Upper lobe of left lung (tissue), 6 donors: ENCODE measurements at regions not wholly inside any gene's neighbourhood (a gene's known extent, or its start where the extent isn't known, plus 50 kb on each side); places are given as distances from the start of the nearest gene placed in this dataset.

Experiments
- ATAC-seq, 2 donors: fragments of 200-7000 bp; cut with Tn5 transposase; one replicate each; pipeline ENCODE4 v1.9.1; 2022; ENCODE audit warnings: mild to moderate bottlenecking in 2 of 2, moderate library complexity in 2 of 2; ENCODE audit not compliant: low FRiP score in 2 of 2
- DNase-seq, 2 donors: peaks; one replicate each; pipeline ENCODE4 v3.0.0-alpha.2; 2019 to 2020
- H3K27ac ChIP-seq, 4 donors: fragments of 200-600 bp; sonication (generic); one replicate each; pipeline ENCODE4 v1.5.1; 2016 to 2019
- H3K27me3 ChIP-seq, 4 donors: fragments of 200-600 bp; sonication (generic); one replicate each; pipeline ENCODE4 v1.5.1; 2017 to 2019
- H3K36me3 ChIP-seq, 4 donors: fragments of 200-600 bp; sonication (generic); one replicate each; pipeline ENCODE4 v1.5.1; 2016 to 2019
- H3K4me1 ChIP-seq, 4 donors: fragments of 200-600 bp; sonication (generic); one replicate each; pipeline ENCODE4 v1.5.1; 2018 to 2019
- H3K4me3 ChIP-seq, 4 donors: fragments of 200-600 bp; sonication (generic); one replicate each; pipeline ENCODE4 v1.5.1; 2017 to 2019; ENCODE audit warnings: mild to moderate bottlenecking in 2 of 4, moderate library complexity in 1 of 4
- H3K9me3 ChIP-seq, 4 donors: fragments of 200-600 bp; sonication (generic); one replicate each; pipeline ENCODE4 v1.5.1; 2018 to 2019
- EP300 ChIP-seq, 4 donors: sonication (generic); formaldehyde crosslinking; IDR thresholded peaks; one replicate each; pipeline ENCODE4 v1.5.1; 2017; ENCODE audit warnings: antibody characterized with exemption in 4 of 4, control low read depth in 2 of 4
- POLR2A ChIP-seq, 4 donors: fragments of 450-650 bp; IDR thresholded peaks; one replicate each; pipeline ENCODE4 v1.5.1; 2016 to 2017; ENCODE audit warnings: antibody characterized with exemption in 4 of 4, mild to moderate bottlenecking in 2 of 4
- POLR2AphosphoS5 ChIP-seq, 2 donors: sonication (generic); formaldehyde crosslinking; IDR thresholded peaks; one replicate each; pipeline ENCODE4 v1.5.1; 2017; ENCODE audit warnings: antibody characterized with exemption in 2 of 2
- WGBS, 2 donors: methylation state at CpG; one replicate each; pipeline ENCODE4 v1.1.5; 2017 to 2018; 5-methylcytosine and 5-hydroxymethylcytosine counted together
- TF ChIP-seq, protein P1 (sequence below), 6 experiments: fragments of 450-650 bp in 4 of 6; fragments of 200-600 bp in 2 of 6; sonication (generic) in 2 of 6; IDR thresholded peaks; one replicate each; pipeline ENCODE4 v1.5.1; 2016 to 2019; ENCODE audit warnings: antibody characterized with exemption in 6 of 6
- donor health status: DM: no; HTN: no; CAD: no; lungs with moderate emphysema.
- donor health status: DM: no; HTN: yes; CAD: no; lungs with severe emphysema.

DNA sequence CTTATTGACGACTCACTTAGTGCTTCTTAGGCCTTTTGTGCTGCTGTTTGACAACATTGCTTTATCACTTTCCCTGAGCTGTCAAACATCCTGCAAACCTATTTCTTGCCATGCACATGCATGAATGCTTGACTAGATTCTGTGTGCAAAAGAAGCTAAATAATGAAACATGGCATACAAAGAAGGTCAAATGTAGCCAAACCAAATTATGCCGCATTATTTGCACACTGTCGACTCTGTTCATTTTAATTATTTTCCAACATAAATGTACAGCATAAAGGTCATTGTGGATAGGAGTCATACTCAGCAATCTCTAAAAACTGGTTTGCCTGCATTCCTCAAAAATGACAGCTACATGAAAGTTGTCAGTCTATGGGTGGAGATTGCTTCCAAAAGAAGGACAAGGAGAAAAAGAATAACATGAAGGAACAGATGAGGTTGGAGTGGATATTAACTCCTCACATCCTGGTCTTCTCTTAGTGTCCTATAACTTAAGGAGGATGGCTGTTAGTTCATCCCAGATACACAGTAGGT, 123.1 kb upstream of the STXBP5 start:
- ATAC-seq (no peak), DNase-seq (no peak)
- H3K4me3 ChIP-seq: no peak overlapping the region
- no peaks in the 10 kb centered on the region for H3K4me1 ChIP-seq
- 54 to 66% methylated on average over 3 of the region's 3 CpGs for WGBS, 2 donors
- H3K27me3 ChIP-seq: no peaks in the 10 kb centered on the region
- no peaks in the 10 kb centered on the region for H3K36me3 ChIP-seq
- no peak for TF ChIP-seq POLR2AphosphoS5 (IDR thresholded peaks at IDR 0.05)
- no peak for TF ChIP-seq EP300 (IDR thresholded peaks at IDR 0.05)
- TF ChIP-seq, protein P1, sequence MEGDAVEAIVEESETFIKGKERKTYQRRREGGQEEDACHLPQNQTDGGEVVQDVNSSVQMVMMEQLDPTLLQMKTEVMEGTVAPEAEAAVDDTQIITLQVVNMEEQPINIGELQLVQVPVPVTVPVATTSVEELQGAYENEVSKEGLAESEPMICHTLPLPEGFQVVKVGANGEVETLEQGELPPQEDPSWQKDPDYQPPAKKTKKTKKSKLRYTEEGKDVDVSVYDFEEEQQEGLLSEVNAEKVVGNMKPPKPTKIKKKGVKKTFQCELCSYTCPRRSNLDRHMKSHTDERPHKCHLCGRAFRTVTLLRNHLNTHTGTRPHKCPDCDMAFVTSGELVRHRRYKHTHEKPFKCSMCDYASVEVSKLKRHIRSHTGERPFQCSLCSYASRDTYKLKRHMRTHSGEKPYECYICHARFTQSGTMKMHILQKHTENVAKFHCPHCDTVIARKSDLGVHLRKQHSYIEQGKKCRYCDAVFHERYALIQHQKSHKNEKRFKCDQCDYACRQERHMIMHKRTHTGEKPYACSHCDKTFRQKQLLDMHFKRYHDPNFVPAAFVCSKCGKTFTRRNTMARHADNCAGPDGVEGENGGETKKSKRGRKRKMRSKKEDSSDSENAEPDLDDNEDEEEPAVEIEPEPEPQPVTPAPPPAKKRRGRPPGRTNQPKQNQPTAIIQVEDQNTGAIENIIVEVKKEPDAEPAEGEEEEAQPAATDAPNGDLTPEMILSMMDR (IDR thresholded peaks at IDR 0.05): no peak
- no peak for TF ChIP-seq POLR2A (IDR thresholded peaks at IDR 0.05)
- H3K27ac ChIP-seq: no peak overlapping the region
- H3K9me3 ChIP-seq: no peaks in the 10 kb centered on the region

GRCh38 chr6:147087641-147088040, 116.6 kb upstream of the STXBP5 start:
- ATAC-seq (no peak), DNase-seq (no peak)
- H3K9me3 ChIP-seq: peaks cover 0 to 9% (median 0%) of the 10 kb centered on the region in 4 donors
- no peaks in the 10 kb centered on the region for H3K4me1 ChIP-seq
- H3K27ac ChIP-seq: no peak overlapping the region
- no peaks in the 10 kb centered on the region for H3K36me3 ChIP-seq
- H3K4me3 ChIP-seq: no peak overlapping the region
- no peaks in the 10 kb centered on the region for H3K27me3 ChIP-seq
- TF ChIP-seq, protein P1 (IDR thresholded peaks at IDR 0.05): no peak
- no peak for TF ChIP-seq EP300 (IDR thresholded peaks at IDR 0.05)
- no peak for TF ChIP-seq POLR2AphosphoS5 (IDR thresholded peaks at IDR 0.05)
- no peak for TF ChIP-seq POLR2A (IDR thresholded peaks at IDR 0.05)

- 89 to 96% methylated on average over 1 of the region's 1 CpG for WGBS, 2 donors
- Histone ChIP-seq H3K36me3 (no peaks in the 10 kb centered on the region), H3K27ac (no peak overlapping the region), H3K4me1 (no peaks in the 10 kb centered on the region), H3K9me3 (peaks cover 0 to 9% (median 0%) of the 10 kb centered on the region in 4 donors), H3K27me3 (no peaks in the 10 kb centered on the region), H3K4me3 (no peak overlapping the region)
- no peak for TF ChIP-seq POLR2A (IDR thresholded peaks at IDR 0.05)
- TF ChIP-seq, protein P1 (IDR thresholded peaks at IDR 0.05): no peak
- TF ChIP-seq EP300 (IDR thresholded peaks at IDR 0.05): no peak
- TF ChIP-seq POLR2AphosphoS5 (IDR thresholded peaks at IDR 0.05): no peak
- ATAC-seq (no peak), DNase-seq (no peak)
These were observed 115.4 kb upstream of the STXBP5 start for GRCh38 chr6:147088861-147089260.

DNA sequence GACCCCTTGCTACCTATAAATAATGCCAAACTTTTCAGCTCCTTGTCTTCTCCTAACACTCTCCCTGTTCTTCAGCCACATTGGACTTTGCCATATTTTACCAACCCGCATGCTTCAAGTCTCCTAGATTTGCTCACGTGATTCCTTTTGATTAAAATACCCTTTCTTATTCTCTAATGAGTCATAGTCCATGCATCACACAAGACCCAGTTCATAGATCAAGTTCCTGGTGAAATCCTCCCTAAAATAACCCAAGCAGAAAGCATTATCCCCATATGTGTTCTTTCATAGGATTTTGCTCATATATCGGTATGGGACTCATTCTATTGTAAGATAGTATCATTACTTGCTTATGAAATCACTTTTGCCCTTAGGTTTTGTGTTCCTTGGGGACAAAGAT, 108.9 kb upstream of the STXBP5 start:
- H3K27ac ChIP-seq: no peak overlapping the region
- H3K4me1 ChIP-seq: no peaks in the 10 kb centered on the region
- no peak for ATAC-seq
- H3K36me3 ChIP-seq: no peaks in the 10 kb centered on the region
- TF ChIP-seq, protein P1 (IDR thresholded peaks at IDR 0.05): no peak
- TF ChIP-seq POLR2AphosphoS5 (IDR thresholded peaks at IDR 0.05) (no peak), POLR2A (IDR thresholded peaks at IDR 0.05) (no peak), EP300 (IDR thresholded peaks at IDR 0.05) (no peak)
- H3K4me3 ChIP-seq: no peak overlapping the region
- no peak for DNase-seq
- WGBS, 2 donors: 95 to 97% methylated on average over 3 of the region's 3 CpGs
- H3K27me3 ChIP-seq: no peaks in the 10 kb centered on the region
- no peaks in the 10 kb centered on the region for H3K9me3 ChIP-seq

DNA sequence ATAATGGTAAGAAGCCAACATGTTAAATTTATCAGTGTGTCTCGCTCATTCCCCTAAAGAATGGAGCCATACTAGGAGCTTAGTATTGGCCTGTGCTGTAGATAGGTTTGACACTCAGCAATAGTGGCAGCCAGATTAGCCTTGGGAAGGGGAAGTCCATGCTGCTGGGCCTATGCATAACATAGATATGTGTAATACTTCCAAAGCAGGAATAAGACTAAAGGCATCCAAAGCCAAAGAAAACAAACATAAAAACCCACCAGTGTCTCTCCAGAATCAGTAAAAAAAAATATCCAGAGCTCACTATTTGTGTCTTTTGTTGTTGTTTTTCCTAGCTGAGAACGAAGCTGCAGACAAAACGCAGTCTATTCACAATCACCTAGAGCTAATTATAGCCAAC, 104.2 kb upstream of the STXBP5 start:
- Histone ChIP-seq H3K4me3 (no peak overlapping the region), H3K4me1 (no peaks in the 10 kb centered on the region), H3K36me3 (no peaks in the 10 kb centered on the region), H3K27me3 (no peaks in the 10 kb centered on the region), H3K9me3 (no peaks in the 10 kb centered on the region), H3K27ac (no peak overlapping the region)
- ATAC-seq (no peak), DNase-seq (no peak)
- no peak for TF ChIP-seq EP300 (IDR thresholded peaks at IDR 0.05)
- TF ChIP-seq POLR2A (IDR thresholded peaks at IDR 0.05): no peak
- TF ChIP-seq, protein P1 (IDR thresholded peaks at IDR 0.05): no peak
- no peak for TF ChIP-seq POLR2AphosphoS5 (IDR thresholded peaks at IDR 0.05)
- 89 to 90% methylated on average over 3 of the region's 3 CpGs for WGBS, 2 donors
